Esophagus squamous epithelium (tissue), 5 donors: ENCODE measurements at regions not wholly inside any gene's neighbourhood (a gene's known extent, or its start where the extent isn't known, plus 50 kb on each side); places are given as distances from the start of the nearest gene placed in this dataset.
"Not testable (repeated sequence)": the region's sequence is repeated elsewhere in the genome, so short reads cannot be mapped to it uniquely, and the experiment has no call there.

Experiments used
- DNase-seq: peaks from one replicate; lab custom pipeline; 2025; lab: John Stamatoyannopoulos, UW
- H3K27ac ChIP-seq, 4 donors: fragments of 200-600 bp; sonication (generic); one replicate each; pipeline ENCODE4 v1.5.1; 2016 to 2019; ENCODE audit warnings: mild to moderate bottlenecking in 1 of 4
- H3K27me3 ChIP-seq, 4 donors: fragments of 200-600 bp; sonication (generic); 1 replicate in 3 of 4; 2 replicates in 1 of 4; pipeline versions ENCODE4 v1.5.1 to v1.6.0; 2017 to 2021; ENCODE audit warnings: antibody characterized with exemption in 1 of 4
- H3K36me3 ChIP-seq, 3 donors: fragments of 200-600 bp; sonication (generic); one replicate each; pipeline ENCODE4 v1.5.1; 2016 to 2019
- H3K4me1 ChIP-seq, 3 donors: fragments of 200-600 bp; sonication (generic); one replicate each; pipeline ENCODE4 v1.5.1; 2017 to 2019
- H3K4me3 ChIP-seq, 4 donors: fragments of 200-600 bp; sonication (generic); 1 replicate in 3 of 4; 2 replicates in 1 of 4; pipeline ENCODE4 v1.5.1; 2016 to 2019; ENCODE audit warnings: mild to moderate bottlenecking in 2 of 4, moderate library complexity in 1 of 4
- H3K9me3 ChIP-seq, 3 donors: fragments of 200-600 bp; sonication (generic); one replicate each; pipeline ENCODE4 v1.5.1; 2016 to 2019
- POLR2A ChIP-seq, 4 donors: fragments of 450-650 bp; IDR thresholded peaks; one replicate each; pipeline ENCODE4 v1.6.1; 2017; ENCODE audit warnings: antibody characterized with exemption in 4 of 4, mild to moderate bottlenecking in 4 of 4, moderate library complexity in 3 of 4
- WGBS, 2 donors: methylation state at CpG; one replicate each; pipeline ENCODE4 v1.1.5; 2018; 5-methylcytosine and 5-hydroxymethylcytosine counted together
- intact Hi-C: fragments of 100-400 bp; cut with DNase I; formaldehyde crosslinking; loops from one replicate; pipeline ENCODE4 v1.15.0; 2022
- TF ChIP-seq, protein P1 (sequence below), 6 experiments: fragments of 450-650 bp in 4 of 6; fragments of 200-600 bp in 2 of 6; sonication (generic) in 2 of 6; IDR thresholded peaks; one replicate each; pipeline ENCODE4 v1.5.1; 2016 to 2019; ENCODE audit warnings: antibody characterized with exemption in 6 of 6, mild to moderate bottlenecking in 4 of 6, moderate library complexity in 4 of 6
- donor health status: DM: yes; HTN: yes; CAD: no.

DNA sequence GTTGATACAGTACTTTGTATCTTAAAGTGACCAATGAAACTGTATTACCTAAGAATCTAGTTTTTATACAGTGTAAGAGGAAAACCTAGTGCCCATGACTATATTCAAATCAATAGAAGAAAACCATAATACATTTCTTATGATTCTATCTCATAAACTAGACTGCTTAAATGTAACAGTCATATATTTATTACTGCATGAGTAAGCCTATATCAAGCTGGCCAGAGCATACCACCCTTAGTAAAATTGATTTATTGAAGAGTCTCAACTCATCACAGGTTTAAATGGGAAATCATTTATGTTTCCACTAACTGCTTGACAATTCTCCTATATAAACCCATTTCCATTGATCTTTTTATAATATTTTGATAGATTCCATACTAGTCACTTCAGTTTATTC is 1059.2 kb upstream of the LRRTM1 start:
- DNase-seq, result no peak
- H3K4me3 ChIP-seq, result no peak overlapping the region
- no peaks in the 10 kb centered on the region for H3K4me1 ChIP-seq
- H3K27ac ChIP-seq, result no peak overlapping the region
- H3K36me3 ChIP-seq, result no peaks in the 10 kb centered on the region
- no peak for TF ChIP-seq POLR2A (IDR thresholded peaks at IDR 0.05)
- TF ChIP-seq, protein P1, sequence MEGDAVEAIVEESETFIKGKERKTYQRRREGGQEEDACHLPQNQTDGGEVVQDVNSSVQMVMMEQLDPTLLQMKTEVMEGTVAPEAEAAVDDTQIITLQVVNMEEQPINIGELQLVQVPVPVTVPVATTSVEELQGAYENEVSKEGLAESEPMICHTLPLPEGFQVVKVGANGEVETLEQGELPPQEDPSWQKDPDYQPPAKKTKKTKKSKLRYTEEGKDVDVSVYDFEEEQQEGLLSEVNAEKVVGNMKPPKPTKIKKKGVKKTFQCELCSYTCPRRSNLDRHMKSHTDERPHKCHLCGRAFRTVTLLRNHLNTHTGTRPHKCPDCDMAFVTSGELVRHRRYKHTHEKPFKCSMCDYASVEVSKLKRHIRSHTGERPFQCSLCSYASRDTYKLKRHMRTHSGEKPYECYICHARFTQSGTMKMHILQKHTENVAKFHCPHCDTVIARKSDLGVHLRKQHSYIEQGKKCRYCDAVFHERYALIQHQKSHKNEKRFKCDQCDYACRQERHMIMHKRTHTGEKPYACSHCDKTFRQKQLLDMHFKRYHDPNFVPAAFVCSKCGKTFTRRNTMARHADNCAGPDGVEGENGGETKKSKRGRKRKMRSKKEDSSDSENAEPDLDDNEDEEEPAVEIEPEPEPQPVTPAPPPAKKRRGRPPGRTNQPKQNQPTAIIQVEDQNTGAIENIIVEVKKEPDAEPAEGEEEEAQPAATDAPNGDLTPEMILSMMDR (IDR thresholded peaks at IDR 0.05), result no peak
- intact Hi-C loops, result no loop called here
- H3K9me3 ChIP-seq, result peaks cover 0 to 12% (median 0%) of the 10 kb centered on the region in 3 donors
- no peaks in the 10 kb centered on the region for H3K27me3 ChIP-seq

DNA sequence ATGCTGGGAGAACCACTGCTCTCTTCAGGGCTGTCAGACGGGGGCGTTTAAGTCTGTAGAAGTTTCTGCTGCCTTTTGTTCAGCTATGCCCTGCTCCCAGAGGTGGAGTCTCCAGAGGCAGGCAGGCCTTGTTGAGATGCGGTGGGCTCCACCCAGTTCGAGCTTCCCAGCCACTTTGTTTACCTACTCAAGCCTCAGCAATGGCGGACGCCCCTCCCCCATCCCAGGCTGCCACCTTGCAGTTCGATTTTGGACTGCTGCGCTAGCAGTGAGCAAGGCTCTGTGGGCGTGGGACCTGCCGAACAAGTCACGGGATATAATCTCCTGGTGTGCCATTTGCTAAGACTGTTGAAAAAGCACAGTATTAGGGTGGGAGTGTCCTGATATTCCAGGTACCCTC is 1057.9 kb upstream of the LRRTM1 start:
- H3K36me3 ChIP-seq, H3K4me1 ChIP-seq, intact Hi-C loops, DNase-seq, H3K4me3 ChIP-seq, H3K27ac ChIP-seq, H3K27me3 ChIP-seq: not testable (repeated sequence)
- H3K9me3 ChIP-seq, result peaks cover 0 to 12% (median 0%) of the 10 kb centered on the region in 3 donors
- WGBS, 2 donors, result 84% methylated on average over 5 of the region's 11 CpGs; no CpG with 5 or more reads in 1 of the 2 donors

DNA sequence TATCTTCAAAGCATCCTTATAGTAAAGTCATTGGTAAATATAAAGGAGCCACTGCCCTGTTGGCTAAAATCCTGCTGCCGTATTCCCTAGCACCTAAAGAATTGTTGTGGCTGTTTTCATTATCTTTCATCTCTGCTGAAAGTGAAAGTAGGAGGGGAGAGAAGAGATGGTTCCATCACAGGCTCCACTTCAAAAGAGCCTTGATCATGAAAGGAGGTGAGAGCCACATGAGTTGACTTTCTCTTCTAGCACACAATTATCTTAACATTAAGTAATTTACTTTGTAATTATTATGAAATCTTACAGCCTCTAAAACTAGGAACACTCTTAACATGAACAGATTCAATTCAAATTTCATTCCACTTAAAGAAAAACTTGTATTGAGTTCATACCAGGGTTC is 1050.9 kb upstream of the LRRTM1 start:
- no peak overlapping the region for H3K4me3 ChIP-seq
- no peaks in the 10 kb centered on the region for H3K36me3 ChIP-seq
- TF ChIP-seq, protein P1 (IDR thresholded peaks at IDR 0.05), result no peak
- TF ChIP-seq POLR2A (IDR thresholded peaks at IDR 0.05), result no peak
- 43 to 56% methylated on average over 1 of the region's 1 CpG for WGBS, 2 donors
- DNase-seq, result no peak
- H3K4me1 ChIP-seq, result no peaks in the 10 kb centered on the region
- H3K9me3 ChIP-seq, result no peaks in the 10 kb centered on the region
- H3K27me3 ChIP-seq, result no peaks in the 10 kb centered on the region
- intact Hi-C loops, result no loop called here
- no peak overlapping the region for H3K27ac ChIP-seq

DNA sequence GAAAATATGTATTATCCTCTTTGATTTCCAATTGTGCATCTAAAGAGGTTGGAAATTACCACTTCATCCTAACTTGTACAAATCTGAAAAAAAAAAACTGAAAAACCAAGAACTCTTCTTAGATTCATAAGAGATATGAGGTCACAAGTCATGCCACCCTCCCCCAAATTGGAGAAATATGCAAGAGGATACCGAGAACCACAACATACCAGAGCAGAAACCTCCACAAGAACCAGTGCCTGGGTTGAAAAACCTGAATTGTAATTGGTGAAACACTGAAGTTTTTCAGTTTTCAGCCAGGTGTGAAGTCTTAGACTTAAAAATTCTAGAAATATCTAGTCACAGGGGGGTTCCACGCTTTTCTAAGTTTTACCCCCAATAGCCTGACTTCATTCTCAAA is 1029.5 kb upstream of the LRRTM1 start:
- Histone ChIP-seq H3K4me1 (no peaks in the 10 kb centered on the region), H3K4me3 (no peak overlapping the region), H3K36me3 (no peaks in the 10 kb centered on the region), H3K27me3 (no peaks in the 10 kb centered on the region), H3K27ac (no peak overlapping the region), H3K9me3 (no peaks in the 10 kb centered on the region)
- intact Hi-C loops, result no loop called here
- no peak for DNase-seq
- 19 to 47% methylated on average over 2 of the region's 2 CpGs for WGBS, 2 donors
- TF ChIP-seq, protein P1 (IDR thresholded peaks at IDR 0.05), result no peak
- TF ChIP-seq POLR2A (IDR thresholded peaks at IDR 0.05), result no peak

DNA sequence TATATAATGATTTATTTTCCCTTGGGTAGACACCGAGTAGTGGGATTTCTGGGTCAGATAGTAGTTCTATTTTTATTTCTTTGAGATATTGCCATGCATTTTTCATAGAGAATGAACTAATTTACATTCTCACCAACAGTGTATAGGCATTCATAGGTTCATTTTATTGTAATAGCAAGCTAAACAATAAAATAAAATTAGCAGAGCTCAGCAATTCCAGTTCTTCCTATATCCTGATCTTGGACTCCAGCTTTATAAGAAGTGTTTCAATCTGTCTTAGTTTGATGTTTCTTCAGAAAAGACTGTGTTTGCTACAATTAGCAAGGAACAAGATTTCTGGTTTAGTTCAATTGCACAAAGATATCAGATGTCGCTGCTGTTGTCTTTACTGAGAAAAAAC is 1024.4 kb upstream of the LRRTM1 start:
- TF ChIP-seq, protein P1 (IDR thresholded peaks at IDR 0.05), result no peak
- no peak for TF ChIP-seq POLR2A (IDR thresholded peaks at IDR 0.05)
- H3K4me1 ChIP-seq, result no peaks in the 10 kb centered on the region
- no peak overlapping the region for H3K27ac ChIP-seq
- DNase-seq, result no peak
- no peaks in the 10 kb centered on the region for H3K27me3 ChIP-seq
- WGBS, 2 donors, result 57 to 72% methylated on average over 2 of the region's 2 CpGs
- no peaks in the 10 kb centered on the region for H3K9me3 ChIP-seq
- no peak overlapping the region for H3K4me3 ChIP-seq
- no peaks in the 10 kb centered on the region for H3K36me3 ChIP-seq
- intact Hi-C loops, result no loop called here

DNA sequence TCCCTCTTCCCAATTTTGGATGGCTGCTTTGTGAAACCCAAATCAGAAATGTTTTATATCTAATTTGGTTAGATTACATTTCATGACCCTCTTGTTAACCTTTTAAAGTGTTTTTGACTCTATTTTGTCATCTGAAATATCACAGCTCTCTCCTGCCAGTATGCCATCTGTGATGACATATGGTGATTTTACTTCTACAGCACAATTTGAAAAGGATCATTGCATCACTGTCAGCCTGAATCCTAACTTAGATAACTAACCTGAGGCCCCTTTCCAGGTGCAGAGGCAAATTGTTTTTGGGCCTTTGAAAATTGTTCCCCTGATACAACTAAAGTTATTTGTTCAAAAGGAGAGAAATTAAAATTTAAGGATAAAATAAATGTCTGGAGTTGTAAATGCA is 1023.4 kb upstream of the LRRTM1 start:
- H3K4me1 ChIP-seq, result no peaks in the 10 kb centered on the region
- intact Hi-C loops, result no loop called here
- no peaks in the 10 kb centered on the region for H3K9me3 ChIP-seq
- no peak overlapping the region for H3K27ac ChIP-seq
- DNase-seq, result no peak
- H3K36me3 ChIP-seq, result no peaks in the 10 kb centered on the region
- no peaks in the 10 kb centered on the region for H3K27me3 ChIP-seq
- no peak overlapping the region for H3K4me3 ChIP-seq
- TF ChIP-seq, protein P1 (IDR thresholded peaks at IDR 0.05), result no peak
- no peak for TF ChIP-seq POLR2A (IDR thresholded peaks at IDR 0.05)
